ENCODE measurements at regions not wholly inside any gene's neighbourhood (a gene's known extent, or its start where the extent isn't known, plus 50 kb on each side); places are given as distances from the start of the nearest gene placed in this dataset.
"Not testable (repeated sequence)": the region's sequence is repeated elsewhere in the genome, so short reads cannot be mapped to it uniquely, and the experiment has no call there.

DNA sequence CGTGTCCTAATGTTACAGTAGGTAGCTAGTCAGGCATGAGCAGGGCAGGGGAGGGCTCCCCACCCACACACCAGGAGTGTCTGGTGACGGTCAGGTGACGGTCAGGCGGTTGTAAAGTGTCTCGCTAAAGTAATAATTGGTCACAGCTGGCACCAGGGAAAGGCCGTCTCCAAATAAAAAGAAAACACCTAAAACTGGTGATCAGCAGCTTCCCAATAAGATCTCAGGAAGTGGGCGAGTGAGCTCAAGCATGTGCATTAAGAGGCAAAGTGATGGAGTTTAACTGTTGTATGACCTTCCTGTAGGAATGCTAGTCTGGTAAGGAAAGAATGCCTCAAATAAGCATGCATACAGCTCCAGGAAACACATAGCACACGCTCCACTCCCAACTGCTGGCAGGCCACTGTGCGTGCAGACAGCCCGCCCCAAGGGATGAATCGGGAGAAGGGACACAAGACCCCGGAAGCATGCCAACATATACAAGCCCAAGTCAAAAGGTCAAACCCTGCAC, 177.1 kb downstream of the RNF144A start:
- no peak for DNase-seq (ENCODE audit: low spot score)

DNA sequence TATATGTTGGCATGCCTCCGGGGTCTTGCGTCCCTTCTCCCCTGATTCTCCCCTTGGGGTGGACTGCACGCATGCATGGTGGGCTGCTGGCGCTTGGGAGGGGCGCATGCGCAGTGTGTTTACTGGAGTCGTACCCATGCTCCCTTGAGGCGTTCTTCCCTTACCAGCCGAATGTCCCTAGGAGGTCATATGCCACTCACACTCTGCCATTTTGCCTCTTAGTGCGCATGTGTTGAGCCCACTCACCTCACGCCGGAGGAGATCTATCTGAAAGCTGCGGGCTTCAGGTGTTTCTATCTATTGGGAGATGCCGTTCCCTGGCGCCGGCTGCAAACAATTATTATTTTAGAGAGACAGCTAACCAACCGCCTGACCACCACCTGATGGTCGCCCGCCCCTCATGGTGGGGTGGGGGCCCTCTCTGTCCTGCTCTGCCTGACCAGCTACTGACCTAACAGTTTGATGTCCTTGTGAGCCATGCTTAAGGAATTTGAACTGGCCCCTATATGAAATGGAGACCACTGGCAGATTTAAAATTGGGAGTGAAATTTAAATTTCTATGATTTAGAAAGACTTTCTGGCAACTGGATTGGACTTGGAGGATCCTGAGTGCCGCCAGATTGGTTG, 179.6 kb downstream of the RNF144A start:
- no peak for DNase-seq (ENCODE audit: low spot score)

DNA sequence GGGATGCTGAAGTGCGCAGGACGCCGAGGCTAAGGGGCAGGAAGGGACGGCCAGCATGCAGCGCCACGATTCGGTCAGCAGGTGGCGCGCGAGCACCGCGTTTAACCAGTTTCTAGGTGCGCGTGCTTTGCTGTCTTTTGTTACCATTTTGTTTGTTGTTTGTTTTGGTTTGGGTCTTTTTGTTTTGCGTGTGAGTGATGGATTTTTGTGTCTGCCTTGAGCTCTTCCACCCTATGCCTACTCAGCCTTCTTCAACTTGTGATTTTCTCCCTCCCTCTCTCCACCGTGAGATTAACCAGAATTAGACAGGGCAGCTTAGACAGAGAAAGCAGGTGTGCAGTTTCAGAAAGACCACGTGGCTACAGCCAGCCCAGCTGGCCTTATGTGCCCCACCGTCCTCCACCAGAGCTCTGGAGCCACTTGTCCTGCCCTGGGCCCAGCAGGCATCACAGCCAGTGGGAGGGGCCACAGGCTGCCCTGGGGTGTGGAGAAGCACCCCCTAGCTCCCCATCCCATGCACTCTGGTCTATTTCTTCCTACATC, 180.2 kb downstream of the RNF144A start:
- peak; percentile 42 for DNase-seq (ENCODE audit: low spot score)

DNA sequence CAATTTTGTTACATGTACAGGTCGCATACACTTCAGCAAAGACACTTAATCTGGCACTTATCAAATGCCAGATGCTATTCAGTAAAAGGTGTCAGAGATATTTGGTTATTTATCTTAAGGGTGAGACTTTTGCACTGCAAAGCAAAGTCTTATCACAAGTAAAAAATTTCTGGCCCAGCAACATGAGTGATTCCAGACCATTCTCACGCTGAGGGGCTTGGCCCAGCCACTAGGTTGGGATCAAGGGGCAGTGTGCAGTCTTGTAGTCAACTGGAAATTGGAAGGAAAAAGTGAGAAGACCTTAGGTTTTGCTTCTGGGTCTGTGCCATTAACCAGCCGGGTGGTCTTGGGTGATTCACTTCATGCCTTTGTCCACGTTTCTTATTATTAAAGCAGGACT, 181.6 kb downstream of the RNF144A start:
- DNase-seq (ENCODE audit: low spot score), result no peak

DNA sequence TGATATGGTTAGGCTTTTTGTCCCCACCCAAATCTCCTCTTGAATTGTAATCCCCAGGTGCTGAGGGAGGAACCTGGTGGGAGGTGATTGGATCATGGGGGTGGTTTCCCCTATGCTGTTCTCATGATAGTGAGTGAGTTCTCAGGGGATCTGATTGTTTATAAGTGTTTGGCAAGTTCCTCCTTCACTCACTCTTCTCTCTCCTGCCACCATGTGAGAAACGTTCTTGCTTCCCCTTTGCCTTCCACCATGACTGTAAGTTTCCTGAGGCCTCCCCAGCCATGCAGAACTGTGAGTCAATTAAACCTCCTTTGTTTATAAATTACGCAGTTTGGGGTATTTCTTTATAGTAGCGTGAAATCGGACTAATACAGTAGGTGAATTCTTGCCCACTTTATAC, 182.5 kb downstream of the RNF144A start:
- DNase-seq (ENCODE audit: low spot score), result not testable (repeated sequence)

DNA sequence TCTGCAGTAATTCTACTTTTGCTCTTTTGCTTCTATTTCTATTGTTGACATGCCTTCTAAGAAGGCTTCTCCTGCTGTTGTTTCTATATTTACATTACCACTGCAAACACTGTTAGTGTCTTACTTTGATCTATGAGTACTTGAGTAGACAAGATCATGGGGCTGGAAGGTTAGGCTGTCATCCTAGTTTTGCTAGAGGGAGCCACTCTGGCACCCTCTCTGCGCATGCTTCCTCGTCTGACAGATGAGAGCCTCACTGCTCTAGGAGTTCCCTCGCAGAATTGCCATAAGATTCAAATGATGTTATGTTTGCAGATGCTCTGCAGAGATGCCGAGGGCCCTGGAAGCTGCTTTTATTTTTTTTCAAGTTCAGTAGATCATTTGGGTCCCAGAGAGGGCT, 185.6 kb downstream of the RNF144A start:
- DNase-seq (ENCODE audit: low spot score), result no peak

DNA sequence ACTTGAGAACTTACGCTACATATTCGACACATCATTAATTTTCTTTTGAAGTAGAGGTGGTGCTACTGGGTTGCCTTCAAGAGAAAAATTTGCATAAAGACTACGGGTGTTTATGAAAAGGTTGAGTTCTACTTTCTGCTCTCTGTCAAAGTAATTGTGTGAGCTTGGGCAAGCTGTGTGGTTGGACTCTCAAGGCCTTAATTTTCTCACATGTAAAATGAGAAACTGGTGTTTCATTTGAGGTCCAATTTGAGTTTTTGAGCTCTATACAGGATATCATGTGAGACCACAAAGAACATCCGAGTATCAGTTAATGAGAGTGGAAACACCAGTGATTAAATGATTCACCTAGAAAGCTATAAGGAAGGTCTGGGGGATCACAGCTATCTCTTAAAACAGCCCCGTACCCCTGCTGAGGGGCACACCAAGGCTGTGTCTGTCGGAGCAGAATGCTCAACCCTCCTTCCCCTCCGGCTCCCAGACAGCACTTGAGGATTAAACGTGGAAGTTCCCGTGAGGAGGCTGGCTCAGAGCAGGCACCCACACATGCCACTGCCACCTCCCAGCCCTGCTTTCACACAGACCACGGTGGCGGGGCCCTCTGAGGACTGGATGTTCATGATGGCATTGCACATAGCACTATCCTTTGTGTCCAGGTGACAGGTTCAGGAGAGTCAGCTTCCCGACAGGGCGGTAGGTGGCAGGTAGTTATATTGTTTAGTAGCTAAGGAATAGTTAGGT, 191.8 kb downstream of the RNF144A start:
- DNase-seq (ENCODE audit: low spot score), result no peak

DNA sequence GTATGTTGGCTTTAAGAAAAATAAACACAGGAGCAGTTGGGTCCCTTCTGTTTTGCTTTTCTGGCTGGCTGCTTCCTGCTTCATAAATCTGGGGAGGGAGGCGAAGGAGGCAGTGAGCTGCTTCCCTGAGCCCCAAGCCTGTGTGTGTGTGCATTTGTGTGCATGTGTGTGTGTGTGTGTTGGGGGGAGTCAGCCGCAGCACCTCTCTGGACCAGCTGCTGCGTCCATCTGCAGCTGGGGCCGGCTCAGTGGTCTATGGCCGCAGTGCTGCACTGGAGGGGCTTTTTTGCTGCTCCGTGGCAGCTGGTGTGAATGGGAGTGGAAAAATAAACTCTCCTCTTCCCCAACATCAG, 192.3 kb downstream of the RNF144A start:
- DNase-seq (ENCODE audit: low spot score), result no peak

DNA sequence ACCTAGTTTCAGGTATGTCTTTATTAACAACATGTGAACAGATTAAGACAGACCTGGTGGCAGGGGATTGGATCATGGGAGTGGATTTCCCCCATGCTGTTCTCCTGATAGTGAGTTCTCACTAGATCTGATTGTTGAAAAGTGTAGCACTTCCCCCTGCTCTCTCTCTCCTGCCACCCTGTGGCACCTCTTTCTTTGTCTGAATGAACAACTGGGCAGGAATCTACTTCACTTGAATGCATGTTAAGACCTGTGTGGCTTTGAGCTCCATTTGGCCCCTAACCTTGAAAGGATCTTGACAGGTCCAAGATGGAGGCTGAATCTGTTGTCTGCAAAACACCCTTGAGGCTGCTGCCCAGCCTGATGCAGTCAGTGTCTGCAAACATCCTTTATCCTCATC, 194.4 kb downstream of the RNF144A start:
- no peak for DNase-seq (ENCODE audit: low spot score)

DNA sequence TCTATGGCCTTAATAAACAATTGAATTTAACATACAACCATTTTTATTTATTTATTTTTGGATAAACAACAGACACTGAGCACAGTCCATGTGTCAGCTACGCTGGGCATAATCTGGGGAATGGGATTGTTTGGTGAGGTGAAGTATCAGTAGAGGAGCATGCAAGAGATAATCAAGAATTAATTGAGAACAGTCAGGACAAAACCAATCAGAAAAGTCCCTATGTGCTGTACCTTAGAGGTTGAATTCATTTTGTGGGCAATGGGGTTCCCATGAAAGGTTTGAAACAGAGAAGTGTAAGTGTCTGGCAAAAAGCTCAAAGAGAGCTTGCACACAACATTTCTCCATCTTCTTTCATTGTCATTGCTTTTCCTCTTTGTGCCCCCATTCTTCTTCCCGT, 198.2 kb downstream of the RNF144A start:
- no peak for DNase-seq (ENCODE audit: low spot score)

DNA sequence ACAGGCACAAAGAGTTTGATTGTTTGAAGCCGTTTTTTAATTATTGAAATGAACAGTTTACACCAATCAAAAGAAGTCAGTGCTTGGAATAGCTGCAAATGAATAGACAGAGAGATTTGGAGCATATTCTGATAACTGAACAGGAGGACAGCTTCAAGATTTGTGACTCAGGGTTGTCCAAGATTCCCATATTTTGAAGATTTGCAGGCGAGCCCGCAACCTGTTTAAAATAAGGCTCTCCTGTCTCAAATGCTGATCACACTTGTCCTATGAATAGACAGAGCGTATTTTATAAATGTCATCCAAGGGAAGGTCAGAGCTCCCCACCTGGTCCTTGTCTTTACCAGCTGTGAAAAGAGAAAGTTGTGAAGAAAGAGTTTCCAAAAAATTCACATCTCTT, 198.7 kb downstream of the RNF144A start:
- DNase-seq (ENCODE audit: low spot score), result no peak

DNA sequence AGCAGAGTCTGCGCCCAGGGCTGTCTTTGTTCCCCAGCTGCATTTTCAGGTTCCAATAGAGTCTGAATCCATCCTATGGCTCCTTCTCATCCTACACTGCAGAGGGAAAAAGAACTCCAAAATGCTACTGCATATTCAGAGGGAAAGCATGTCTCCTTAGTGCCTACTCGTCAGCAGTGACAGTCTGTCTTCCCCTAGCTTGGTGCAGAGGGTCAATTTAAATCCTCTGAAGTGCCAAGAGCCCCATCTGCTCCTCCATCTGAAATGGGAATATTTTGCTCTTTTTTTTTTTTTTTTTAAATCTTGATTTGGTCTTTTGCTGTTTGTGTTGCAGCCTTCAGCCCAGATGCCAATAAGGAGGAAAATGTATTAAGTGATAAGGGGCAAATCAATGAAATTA, 199.3 kb downstream of the RNF144A start:
- DNase-seq (ENCODE audit: low spot score), result no peak

DNA sequence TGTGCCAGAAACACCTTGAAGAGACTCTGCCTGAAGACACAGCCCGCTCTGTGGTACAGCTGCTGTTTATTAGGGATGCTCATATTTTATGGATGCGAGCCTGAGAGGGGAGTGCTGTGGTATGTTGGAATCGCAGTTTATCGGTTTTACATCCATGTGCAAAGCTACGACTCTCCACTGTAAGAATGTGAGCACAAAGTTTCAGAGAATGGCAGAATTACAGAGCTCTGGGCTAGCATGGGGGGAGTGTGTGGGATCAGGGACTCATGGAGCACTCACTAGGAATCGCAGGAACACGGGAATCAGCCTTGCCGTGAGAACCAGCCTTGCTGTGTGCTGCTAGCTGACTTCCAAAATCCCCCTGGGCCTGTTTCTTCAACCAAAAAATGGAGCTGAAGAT, 199.9 kb downstream of the RNF144A start:
- DNase-seq (ENCODE audit: low spot score), result no peak

DNA sequence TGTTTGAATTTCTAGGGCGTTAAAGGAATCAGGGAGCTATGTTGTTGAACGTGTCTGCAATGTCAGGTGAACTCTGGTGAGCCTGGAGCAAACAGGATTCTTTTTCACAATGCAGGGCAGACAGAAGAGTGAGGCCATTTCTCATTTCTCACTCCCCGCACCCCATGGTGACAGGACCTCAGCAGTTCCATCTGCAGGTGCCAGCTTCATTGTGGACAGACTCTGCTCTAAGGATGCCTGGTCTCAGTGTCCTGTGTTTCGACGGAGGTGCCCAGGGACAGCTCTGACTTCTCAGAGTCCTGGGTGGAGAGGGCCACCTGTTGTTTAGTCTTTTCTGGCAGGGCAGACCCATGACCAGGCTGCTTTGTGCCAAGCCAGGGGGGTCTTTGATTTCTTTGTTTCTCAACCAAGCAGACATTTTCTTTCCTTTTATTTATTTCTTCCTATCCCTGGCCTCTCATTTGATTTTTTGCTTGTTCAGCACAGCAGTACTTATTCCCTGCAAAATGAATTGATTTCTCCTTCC, 201.5 kb downstream of the RNF144A start:
- DNase-seq (ENCODE audit: low spot score), result no peak

DNA sequence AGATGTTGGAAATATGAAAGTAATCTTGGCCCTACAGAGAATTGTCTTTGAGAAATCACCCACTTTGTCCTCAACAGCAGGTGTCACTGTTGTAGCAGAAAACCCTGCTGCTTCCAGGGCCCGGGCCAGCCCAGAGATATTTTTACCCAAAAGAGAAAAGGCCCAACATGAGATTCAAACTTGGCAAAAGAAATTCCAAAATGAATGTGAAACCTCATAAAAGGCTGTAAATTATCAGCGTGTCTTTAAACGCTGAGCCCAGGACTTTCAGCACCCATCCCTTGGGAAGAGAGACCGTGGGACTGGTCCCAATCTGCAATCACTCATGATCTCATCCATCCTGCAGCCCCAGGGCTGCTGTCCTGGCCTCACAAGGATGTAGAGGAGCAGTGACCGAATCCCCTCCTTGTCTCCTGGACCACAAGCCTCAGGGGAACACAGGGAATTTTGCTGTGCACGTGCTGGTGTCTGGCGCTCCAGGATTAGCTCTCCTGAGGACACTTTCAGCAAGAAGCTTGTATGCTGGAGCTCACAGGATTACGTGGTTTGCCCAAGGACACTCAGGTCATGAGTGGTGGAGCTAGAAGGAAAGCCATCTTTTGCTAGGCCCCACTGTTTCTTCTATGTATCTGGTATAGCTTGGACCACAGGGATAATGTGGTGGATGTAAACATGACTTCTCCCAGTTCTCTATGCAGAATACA, 202.1 kb downstream of the RNF144A start:
- DNase-seq (ENCODE audit: low spot score), result peak; percentile 32

DNA sequence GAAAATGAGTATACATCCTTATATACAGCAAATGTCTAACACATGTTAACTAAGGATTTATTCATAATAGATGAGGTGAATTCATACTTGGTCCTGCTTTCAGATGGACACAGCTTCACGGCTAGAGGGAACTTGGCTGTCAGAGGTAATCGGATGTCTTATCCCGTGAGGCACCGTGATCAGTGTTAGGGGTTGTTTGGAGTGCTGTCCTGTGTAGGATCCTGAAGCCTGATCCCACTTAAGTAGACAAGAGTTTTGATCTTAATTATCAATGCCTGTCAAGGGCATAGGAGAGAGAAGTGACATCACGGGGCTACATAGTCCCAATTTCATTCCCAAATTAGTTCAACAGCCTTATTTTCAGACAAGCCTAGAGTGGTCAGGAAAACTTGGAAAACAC, 204.6 kb downstream of the RNF144A start:
- no peak for DNase-seq (ENCODE audit: low spot score)

DNA sequence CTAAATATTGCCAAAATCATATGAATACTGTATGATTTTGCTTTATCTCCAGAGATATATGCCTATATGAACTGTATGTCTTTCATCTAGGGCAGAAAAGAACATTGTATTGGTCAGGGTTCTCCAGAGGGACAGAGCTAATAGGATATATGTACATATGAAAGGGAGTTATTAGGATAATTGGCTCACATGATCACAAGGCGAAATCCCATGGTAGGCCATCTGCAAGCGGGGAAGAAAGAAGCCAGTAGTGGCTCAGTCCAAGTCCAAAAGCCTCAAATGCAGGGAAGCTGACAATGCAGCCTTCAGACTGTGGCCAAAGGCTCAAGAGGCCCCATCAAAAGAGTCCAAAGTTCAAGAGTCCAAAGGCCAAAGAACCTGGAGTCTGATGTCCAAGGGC, 209.9 kb downstream of the RNF144A start:
- DNase-seq (ENCODE audit: low spot score), result no peak

DNA sequence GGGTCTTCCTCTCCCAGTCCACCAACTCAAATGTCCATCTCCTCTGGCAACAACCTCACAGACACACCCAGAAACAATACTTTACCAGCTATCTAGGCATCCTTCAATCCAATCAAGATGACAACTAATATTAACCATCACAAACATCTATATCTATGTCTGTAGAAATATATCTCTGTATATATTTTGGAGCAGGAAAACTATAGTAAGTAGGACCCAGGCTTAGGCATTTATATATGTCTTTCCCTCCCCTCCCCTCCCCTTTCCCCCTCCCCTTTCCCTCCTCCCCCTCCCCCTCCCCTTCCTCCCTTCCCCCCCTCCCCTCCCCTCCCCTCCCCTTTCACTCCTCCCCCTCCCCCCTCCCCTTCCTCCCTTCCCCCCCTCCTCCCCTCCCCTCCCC, 210.5 kb downstream of the RNF144A start:
- DNase-seq (ENCODE audit: low spot score), result no peak

DNA sequence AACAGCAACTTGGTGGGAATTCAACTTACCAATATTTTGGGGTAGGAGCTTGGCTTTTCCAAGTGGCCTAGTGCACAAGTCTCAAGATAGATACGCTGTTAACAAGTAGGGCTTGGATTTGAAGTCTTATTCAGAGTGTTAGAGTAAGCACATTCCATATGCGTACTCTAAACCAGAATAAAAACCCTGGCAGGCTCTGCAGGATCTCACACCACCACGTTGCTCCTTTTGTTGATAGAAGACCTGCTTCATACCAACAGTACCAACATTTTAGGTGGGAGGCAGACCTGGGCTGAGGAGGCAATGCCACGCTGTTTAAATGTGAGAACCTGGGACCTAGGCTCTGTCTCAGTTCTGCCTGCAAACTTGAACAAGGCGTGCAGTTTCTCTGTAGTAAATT, 214.0 kb downstream of the RNF144A start:
- no peak for DNase-seq (ENCODE audit: low spot score)

DNA sequence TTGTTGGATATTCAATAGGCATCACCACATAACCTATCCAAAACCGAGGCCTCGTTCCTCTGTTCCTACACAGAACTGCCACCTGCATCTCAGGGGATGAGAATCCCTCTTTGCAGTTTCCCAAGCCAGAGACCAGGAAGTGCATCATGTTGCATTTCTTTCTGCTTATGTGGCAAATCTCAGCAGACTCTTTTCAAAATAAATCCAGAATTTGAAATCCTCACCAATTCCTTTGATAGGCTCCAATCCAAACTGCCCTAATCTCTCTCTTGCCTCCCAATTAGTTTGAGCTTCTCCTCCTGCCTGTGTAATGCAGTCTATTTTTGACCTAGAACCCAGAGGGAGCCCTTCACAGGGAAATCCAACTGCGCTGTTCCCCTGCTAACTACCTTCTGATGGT, 215.5 kb downstream of the RNF144A start:
- no peak for DNase-seq (ENCODE audit: low spot score)

DNA sequence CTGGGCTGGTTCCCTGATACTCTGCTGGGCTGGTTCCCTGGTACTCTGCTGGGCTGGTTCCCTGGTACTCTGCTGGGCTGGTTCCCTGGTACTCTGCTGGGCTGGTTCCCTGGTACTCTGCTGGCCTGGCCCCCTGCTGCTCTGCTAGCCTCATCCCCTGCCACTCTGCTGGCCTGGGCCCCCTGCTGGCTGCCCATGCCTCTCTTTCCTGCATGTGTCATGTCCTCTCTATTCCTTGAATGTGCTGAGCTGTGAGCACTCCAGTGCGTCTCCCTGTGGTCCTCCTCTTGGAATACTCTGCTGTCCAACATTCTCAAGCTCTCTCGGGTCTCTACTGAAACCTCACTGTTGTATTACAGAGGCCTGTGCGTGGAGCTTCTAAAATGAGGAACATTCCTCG, 216.3 kb downstream of the RNF144A start:
- no peak for DNase-seq (ENCODE audit: low spot score)

DNA sequence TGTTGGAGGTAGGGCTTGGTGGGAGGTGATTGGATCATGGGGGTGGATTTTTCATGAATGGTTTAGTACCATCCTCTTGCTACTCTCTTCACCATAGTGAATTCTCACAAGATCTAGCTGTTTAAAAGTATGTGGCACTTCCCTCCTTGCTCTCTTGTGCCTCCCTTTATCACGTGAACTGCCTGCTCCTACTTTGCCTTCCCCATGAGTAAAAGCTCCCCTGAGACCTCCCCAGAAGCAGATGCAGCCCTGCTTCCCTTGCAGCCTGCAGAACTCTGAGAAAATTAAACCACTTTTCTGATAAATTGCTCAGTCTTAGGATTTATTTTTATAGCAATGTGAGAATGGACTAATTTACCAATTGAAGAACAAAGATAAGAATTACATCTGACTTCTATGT, 223.1 kb downstream of the RNF144A start:
- DNase-seq (ENCODE audit: low spot score), result no peak

DNA sequence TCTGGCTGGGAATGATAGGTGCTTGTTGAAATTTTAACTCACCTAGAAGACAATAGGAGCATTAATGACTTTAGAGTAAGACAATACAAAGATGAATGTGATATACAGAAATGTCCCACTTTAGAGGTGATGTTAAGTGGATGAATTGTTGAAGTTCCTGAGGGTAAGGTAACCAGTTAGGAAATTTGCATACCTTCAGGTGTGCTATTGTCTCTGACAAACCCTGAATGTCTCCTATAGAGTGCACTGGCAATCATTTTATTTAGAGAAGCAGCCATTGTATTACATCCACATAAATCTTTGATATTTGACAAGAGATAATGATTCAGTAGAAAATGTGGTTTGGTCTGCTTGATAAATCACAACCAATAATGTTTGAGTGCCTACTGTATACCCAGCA, 228.5 kb downstream of the RNF144A start:
- DNase-seq (ENCODE audit: low spot score), result no peak

Measured in COLO829 (cell line).